H9 (cell line): ENCODE measurements at regions not wholly inside any gene's neighbourhood (a gene's known extent, or its start where the extent isn't known, plus 50 kb on each side); places are given as distances from the start of the nearest gene placed in this dataset.

ENCODE experiments used
- DNase-seq: peaks from one replicate; pipeline ENCODE4 v3.0.0-alpha.2; 2017
- H2AFZ ChIP-seq: one replicate; pipeline ENCODE4 v1.6.1; 2013; ENCODE audit warnings: mild to moderate bottlenecking, low read length, control low read depth, moderate library complexity
- H2AK5ac ChIP-seq: 2 replicates; pipeline ENCODE4 v1.6.1; 2013; ENCODE audit warnings: low read length, control low read depth, mixed read lengths; ENCODE audit not compliant: insufficient read length
- H2BK120ac ChIP-seq: one replicate; pipeline ENCODE4 v1.6.1; 2013; ENCODE audit warnings: low read depth, mild to moderate bottlenecking, low read length, control low read depth, inconsistent platforms; ENCODE audit not compliant: poor library complexity, severe bottlenecking
- H2BK12ac ChIP-seq: 2 replicates; pipeline ENCODE4 v1.6.1; 2013; ENCODE audit warnings: low read length, control low read depth, mixed read lengths, low read depth; ENCODE audit not compliant: insufficient read length
- H2BK15ac ChIP-seq: 2 replicates; pipeline ENCODE4 v1.6.1; 2013; ENCODE audit warnings: low read depth, low read length, control low read depth
- H2BK20ac ChIP-seq: one replicate; pipeline ENCODE4 v1.6.1; 2013; ENCODE audit warnings: low read depth, mild to moderate bottlenecking, low read length, control low read depth, inconsistent platforms; ENCODE audit not compliant: poor library complexity, severe bottlenecking
- H2BK5ac ChIP-seq: 2 replicates; pipeline ENCODE4 v1.6.1; 2013; ENCODE audit warnings: low read length, control low read depth, mixed read lengths; ENCODE audit not compliant: insufficient read length
- H3K14ac ChIP-seq: 2 replicates; pipeline ENCODE4 v1.6.1; 2013; ENCODE audit warnings: low read length, control low read depth; ENCODE audit not compliant: insufficient read depth
- H3K18ac ChIP-seq: 2 replicates; pipeline ENCODE4 v1.6.1; 2013; ENCODE audit warnings: low read depth, mild to moderate bottlenecking, mixed read lengths, low read length, control low read depth; ENCODE audit not compliant: insufficient read length
- H3K23ac ChIP-seq: 2 replicates; pipeline ENCODE4 v1.6.1; 2013; ENCODE audit warnings: low read length, control low read depth, mixed read lengths, low read depth; ENCODE audit not compliant: insufficient read length
- H3K23me2 ChIP-seq: 2 replicates; pipeline ENCODE4 v1.6.1; 2013; ENCODE audit warnings: low read depth, mild to moderate bottlenecking, mixed read lengths, low read length, control low read depth; ENCODE audit not compliant: insufficient read length, poor library complexity, severe bottlenecking
- H3K27ac ChIP-seq: 2 replicates; pipeline ENCODE4 v1.5.1; 2013; ENCODE audit warnings: low read length, control low read depth, mixed read lengths, low read depth; ENCODE audit not compliant: insufficient read length
- H3K27me3 ChIP-seq: 2 replicates; pipeline ENCODE4 v1.6.1; 2013; ENCODE audit warnings: low read length, control low read depth, inconsistent platforms; ENCODE audit not compliant: insufficient read depth
- H3K4ac ChIP-seq: 2 replicates; pipeline ENCODE4 v1.6.1; 2013; ENCODE audit warnings: low read depth, mild to moderate bottlenecking, control low read depth, inconsistent platforms, low read length, moderate library complexity
- H3K4me1 ChIP-seq: 2 replicates; pipeline ENCODE4 v1.6.1; 2013; ENCODE audit warnings: low read length, control low read depth, inconsistent platforms; ENCODE audit not compliant: insufficient read depth
- H3K4me2 ChIP-seq: 2 replicates; pipeline ENCODE4 v1.6.1; 2013; ENCODE audit warnings: low read length, control low read depth, mixed read lengths; ENCODE audit not compliant: insufficient read length, insufficient read depth
- H3K56ac ChIP-seq: 2 replicates; pipeline ENCODE4 v1.6.1; 2013; ENCODE audit warnings: low read depth, mild to moderate bottlenecking, mixed read lengths, low read length, control low read depth; ENCODE audit not compliant: insufficient read length
- H3K79me1 ChIP-seq: 2 replicates; pipeline ENCODE4 v1.6.1; 2013; ENCODE audit warnings: low read depth, mild to moderate bottlenecking, moderate library complexity, low read length, control low read depth, inconsistent platforms; ENCODE audit not compliant: insufficient read depth, poor library complexity, severe bottlenecking
- H3K79me2 ChIP-seq: 2 replicates; pipeline ENCODE4 v1.6.1; 2013; ENCODE audit warnings: low read length, control low read depth, inconsistent platforms; ENCODE audit not compliant: insufficient read depth
- H3K9ac ChIP-seq: 2 replicates; pipeline ENCODE4 v1.6.1; 2013; ENCODE audit warnings: low read length, control low read depth, mixed read lengths; ENCODE audit not compliant: insufficient read length; ENCODE audit errors: extremely low read depth
- H3K9me3 ChIP-seq: one replicate; pipeline ENCODE4 v1.6.1; 2013; ENCODE audit warnings: low read depth, low read length, inconsistent platforms; ENCODE audit not compliant: control insufficient read depth
- H3T11ph ChIP-seq: one replicate; pipeline ENCODE4 v1.6.1; 2013; ENCODE audit warnings: mild to moderate bottlenecking, low read length, control low read depth, inconsistent platforms
- H4K20me1 ChIP-seq: one replicate; pipeline ENCODE4 v1.6.1; 2013; ENCODE audit not compliant: control insufficient read depth, insufficient read length, insufficient read depth
- H4K5ac ChIP-seq: 2 replicates; pipeline ENCODE4 v1.6.1; 2013; ENCODE audit warnings: low read depth, mild to moderate bottlenecking, mixed read lengths, low read length, control low read depth; ENCODE audit not compliant: insufficient read length
- H4K8ac ChIP-seq: replicated peaks from 2 replicates; pipeline ENCODE4 v1.6.1; 2013; ENCODE audit warnings: low read length, control low read depth, mixed read lengths, low read depth; ENCODE audit not compliant: insufficient read length
- H4K91ac ChIP-seq: 2 replicates; pipeline ENCODE4 v1.6.1; 2013; ENCODE audit warnings: low read depth, mild to moderate bottlenecking, moderate library complexity, mixed read lengths, low read length, control low read depth; ENCODE audit not compliant: insufficient read length
- H3K27ac Mint-ChIP-seq, 3 experiments: 2 replicates in 2 of 3; 3 replicates in 1 of 3; pipeline ENCODE4 v1.8.0; 2020 to 2021; ENCODE audit warnings: mixed read lengths in 3 of 3, mild to moderate bottlenecking in 1 of 3, moderate library complexity in 1 of 3
- H3K27me3 Mint-ChIP-seq: 2 replicates; pipeline ENCODE4 v1.8.0; 2021; ENCODE audit warnings: low read depth, mild to moderate bottlenecking, moderate library complexity, mixed read lengths
- H3K36me3 Mint-ChIP-seq, 3 experiments: 2 replicates in 2 of 3; 3 replicates in 1 of 3; pipeline ENCODE4 v1.8.0; 2020 to 2021; ENCODE audit warnings: low read depth in 3 of 3, mixed read lengths in 3 of 3; ENCODE audit not compliant: insufficient read depth in 1 of 3
- H3K4me1 Mint-ChIP-seq, 2 experiments: 2 replicates each; pipeline ENCODE4 v1.8.0; 2020; ENCODE audit warnings: mixed read lengths in 2 of 2
- H3K4me3 Mint-ChIP-seq, 2 experiments: 2 replicates in 1 of 2; 3 replicates in 1 of 2; pipeline ENCODE4 v1.8.0; 2020 to 2021; ENCODE audit warnings: mild to moderate bottlenecking in 2 of 2, mixed read lengths in 2 of 2, moderate library complexity in 1 of 2
- H3K9me3 Mint-ChIP-seq, 2 experiments: 2 replicates in 1 of 2; 3 replicates in 1 of 2; pipeline ENCODE4 v1.8.0; 2020; ENCODE audit warnings: mild to moderate bottlenecking in 2 of 2, mixed read lengths in 2 of 2, moderate library complexity in 1 of 2
- WGBS: extraction: QIAGEN DNeasy Blood & Tissue Kit; methylation state at CpG from one replicate; pipeline ENCODE4 v1.1.7; 2013; ENCODE audit warnings: missing lambda C conversion rate, low lambda C conversion rate, mixed read lengths; ENCODE audit not compliant: insufficient read length; ENCODE audit errors: extremely low coverage; 5-methylcytosine and 5-hydroxymethylcytosine counted together
- TF ChIP-seq, protein P1 (sequence below): fragments of 200-600 bp; sonication (generic); conservative IDR thresholded peaks from 3 replicates; pipeline ENCODE4 v1.8.0; 2021; ENCODE audit warnings: antibody characterized with exemption, mild to moderate bottlenecking

DNA sequence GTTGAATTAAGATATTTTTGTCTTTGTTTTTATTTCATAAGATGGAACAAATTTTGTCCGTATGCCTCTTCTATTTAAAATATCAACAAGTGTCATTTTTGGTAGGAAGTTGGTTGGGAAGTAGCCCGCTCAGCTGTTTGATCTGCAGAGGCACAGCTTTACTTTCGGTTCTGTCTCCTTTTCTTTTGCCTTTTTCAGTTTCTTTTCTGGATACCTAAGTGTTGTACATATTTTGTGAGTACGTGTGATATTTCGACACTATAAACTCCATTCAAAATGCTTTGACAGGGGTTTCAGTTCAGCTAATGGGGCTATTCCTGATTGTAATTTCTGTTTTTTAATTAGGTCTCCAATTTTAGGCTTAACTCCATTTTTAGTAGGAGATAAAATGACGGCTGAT, 1785.0 kb upstream of the LRRTM1 start:
- Histone ChIP-seq H3T11ph (no peak overlapping the region), H3K4me1 (no peaks in the 10 kb centered on the region), H3K23me2 (no peaks in the 10 kb centered on the region), H3K9ac (no peak overlapping the region), H3K27me3 (no peaks in the 10 kb centered on the region), H4K20me1 (no peaks in the 10 kb centered on the region), H3K23ac (no peak overlapping the region), H2AFZ (no peak overlapping the region), H3K4me2 (no peak overlapping the region), H3K56ac (no peak overlapping the region), H2BK15ac (no peak overlapping the region), H3K4ac (no peak overlapping the region), H4K91ac (no peak overlapping the region), H3K18ac (no peak overlapping the region), H4K8ac (no peak overlapping the region), H2BK5ac (no peak overlapping the region), H3K79me2 (no peaks in the 10 kb centered on the region), H3K79me1 (no peaks in the 10 kb centered on the region), H2BK120ac (no peak overlapping the region), H3K14ac (no peak overlapping the region), H3K27ac (no peak overlapping the region), H4K5ac (no peak overlapping the region), H2AK5ac (no peak overlapping the region), H2BK20ac (no peak overlapping the region), H3K9me3 (no peaks in the 10 kb centered on the region), H2BK12ac (no peak overlapping the region)
- Mint-ChIP-seq H3K9me3 (peaks cover 26 to 32% of the 10 kb centered on the region in 2 experiments), H3K4me3 (no peak overlapping the region), H3K4me1 (no peaks in the 10 kb centered on the region), H3K36me3 (peaks cover 3 to 28% (median 8%) of the 10 kb centered on the region in 3 experiments; a peak in 6 of 7 replicates), H3K27ac (no peak overlapping the region), H3K27me3 (no peaks in the 10 kb centered on the region)
- DNase-seq: no peak
- WGBS: no CpG with 5 or more reads among the region's 6 CpGs
- TF ChIP-seq, protein P1, sequence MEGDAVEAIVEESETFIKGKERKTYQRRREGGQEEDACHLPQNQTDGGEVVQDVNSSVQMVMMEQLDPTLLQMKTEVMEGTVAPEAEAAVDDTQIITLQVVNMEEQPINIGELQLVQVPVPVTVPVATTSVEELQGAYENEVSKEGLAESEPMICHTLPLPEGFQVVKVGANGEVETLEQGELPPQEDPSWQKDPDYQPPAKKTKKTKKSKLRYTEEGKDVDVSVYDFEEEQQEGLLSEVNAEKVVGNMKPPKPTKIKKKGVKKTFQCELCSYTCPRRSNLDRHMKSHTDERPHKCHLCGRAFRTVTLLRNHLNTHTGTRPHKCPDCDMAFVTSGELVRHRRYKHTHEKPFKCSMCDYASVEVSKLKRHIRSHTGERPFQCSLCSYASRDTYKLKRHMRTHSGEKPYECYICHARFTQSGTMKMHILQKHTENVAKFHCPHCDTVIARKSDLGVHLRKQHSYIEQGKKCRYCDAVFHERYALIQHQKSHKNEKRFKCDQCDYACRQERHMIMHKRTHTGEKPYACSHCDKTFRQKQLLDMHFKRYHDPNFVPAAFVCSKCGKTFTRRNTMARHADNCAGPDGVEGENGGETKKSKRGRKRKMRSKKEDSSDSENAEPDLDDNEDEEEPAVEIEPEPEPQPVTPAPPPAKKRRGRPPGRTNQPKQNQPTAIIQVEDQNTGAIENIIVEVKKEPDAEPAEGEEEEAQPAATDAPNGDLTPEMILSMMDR: no peak
